Chondrocyte (in vitro differentiated cells): ENCODE measurements at regions not wholly inside any gene's neighbourhood (a gene's known extent, or its start where the extent isn't known, plus 50 kb on each side); places are given as distances from the start of the nearest gene placed in this dataset.

ENCODE experiments used
- DNase-seq: peaks from one replicate; pipeline ENCODE4 v3.0.0; 2021; ENCODE audit warnings: mixed read lengths, low spot score
- H3K27ac Mint-ChIP-seq: one replicate; pipeline ENCODE4 v1.8.0; 2021; ENCODE audit warnings: mild to moderate bottlenecking, moderate library complexity, mixed read lengths; ENCODE audit not compliant: unreplicated experiment
- H3K27me3 Mint-ChIP-seq: 2 replicates; pipeline ENCODE4 v1.8.0; 2021; ENCODE audit warnings: low read depth, mixed read lengths
- H3K36me3 Mint-ChIP-seq: 2 replicates; pipeline ENCODE4 v1.8.0; 2021; ENCODE audit warnings: low read depth, mixed read lengths
- H3K4me1 Mint-ChIP-seq: 2 replicates; pipeline ENCODE4 v1.8.0; 2021; ENCODE audit warnings: low read depth, mild to moderate bottlenecking, mixed read lengths
- H3K4me3 Mint-ChIP-seq: one replicate; pipeline ENCODE4 v1.8.0; 2021; ENCODE audit warnings: mild to moderate bottlenecking, moderate library complexity, mixed read lengths; ENCODE audit not compliant: unreplicated experiment
- H3K9me3 Mint-ChIP-seq: 2 replicates; pipeline ENCODE4 v1.8.0; 2021; ENCODE audit warnings: low read depth, mixed read lengths
- TF ChIP-seq, protein P1 (sequence below): fragments of 200-600 bp; sonication (generic); IDR thresholded peaks from 2 replicates; pipeline ENCODE4 v1.5.0; 2021; ENCODE audit warnings: antibody characterized with exemption, mild to moderate bottlenecking, moderate library complexity

DNA sequence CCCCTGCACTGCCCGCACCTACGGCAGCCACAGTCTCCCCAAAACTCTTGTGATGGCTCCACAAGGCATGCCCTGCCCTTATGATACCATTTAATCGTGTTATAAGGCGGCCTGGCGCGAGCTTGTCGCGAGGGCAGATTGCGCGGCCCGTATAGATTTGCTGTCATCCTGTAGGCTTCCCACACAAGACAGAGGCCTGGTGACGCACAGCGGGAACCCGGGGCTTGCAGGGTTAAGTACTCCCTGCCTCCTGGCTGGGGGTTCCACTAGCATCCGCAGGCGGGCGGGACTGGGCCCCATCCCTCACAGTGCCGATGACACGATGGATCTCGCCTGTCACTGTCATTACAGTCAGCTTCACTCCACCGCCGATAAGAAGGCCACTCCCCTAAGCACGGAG is 364.9 kb upstream of the IRX2 start:
- DNase-seq = no peak
- no peaks in the 10 kb centered on the region for H3K27me3 Mint-ChIP-seq
- no peaks in the 10 kb centered on the region for H3K4me1 Mint-ChIP-seq
- H3K4me3 Mint-ChIP-seq = no peak overlapping the region
- H3K27ac Mint-ChIP-seq = no peak overlapping the region
- TF ChIP-seq, protein P1, sequence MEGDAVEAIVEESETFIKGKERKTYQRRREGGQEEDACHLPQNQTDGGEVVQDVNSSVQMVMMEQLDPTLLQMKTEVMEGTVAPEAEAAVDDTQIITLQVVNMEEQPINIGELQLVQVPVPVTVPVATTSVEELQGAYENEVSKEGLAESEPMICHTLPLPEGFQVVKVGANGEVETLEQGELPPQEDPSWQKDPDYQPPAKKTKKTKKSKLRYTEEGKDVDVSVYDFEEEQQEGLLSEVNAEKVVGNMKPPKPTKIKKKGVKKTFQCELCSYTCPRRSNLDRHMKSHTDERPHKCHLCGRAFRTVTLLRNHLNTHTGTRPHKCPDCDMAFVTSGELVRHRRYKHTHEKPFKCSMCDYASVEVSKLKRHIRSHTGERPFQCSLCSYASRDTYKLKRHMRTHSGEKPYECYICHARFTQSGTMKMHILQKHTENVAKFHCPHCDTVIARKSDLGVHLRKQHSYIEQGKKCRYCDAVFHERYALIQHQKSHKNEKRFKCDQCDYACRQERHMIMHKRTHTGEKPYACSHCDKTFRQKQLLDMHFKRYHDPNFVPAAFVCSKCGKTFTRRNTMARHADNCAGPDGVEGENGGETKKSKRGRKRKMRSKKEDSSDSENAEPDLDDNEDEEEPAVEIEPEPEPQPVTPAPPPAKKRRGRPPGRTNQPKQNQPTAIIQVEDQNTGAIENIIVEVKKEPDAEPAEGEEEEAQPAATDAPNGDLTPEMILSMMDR = no peak
- H3K36me3 Mint-ChIP-seq = no peaks in the 10 kb centered on the region
- peaks cover 6% of the 10 kb centered on the region for H3K9me3 Mint-ChIP-seq

DNA sequence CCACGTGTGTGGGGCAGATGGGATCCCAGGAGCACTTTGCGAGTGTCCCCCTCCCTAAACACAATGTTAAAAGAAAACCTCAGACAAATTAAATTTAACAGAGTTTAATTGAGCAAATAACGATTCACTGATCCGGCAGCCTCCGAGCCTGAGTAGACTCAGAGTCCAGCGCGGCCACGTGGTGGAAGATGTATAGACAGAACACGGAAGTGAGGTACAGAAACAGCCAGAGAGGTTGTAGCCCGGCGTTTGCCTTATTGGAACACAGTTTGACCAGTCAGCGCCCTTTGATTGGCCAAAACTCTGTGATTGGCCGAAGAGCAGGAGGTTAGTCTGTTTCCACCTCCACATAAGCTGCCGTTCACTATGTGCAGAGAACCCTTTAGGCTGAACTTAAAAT is 363.0 kb upstream of the IRX2 start:
- DNase-seq = no peak
- Mint-ChIP-seq H3K27me3 (no peaks in the 10 kb centered on the region), H3K4me3 (no peak overlapping the region), H3K27ac (no peak overlapping the region), H3K4me1 (no peaks in the 10 kb centered on the region), H3K9me3 (peaks cover 10% of the 10 kb centered on the region), H3K36me3 (no peaks in the 10 kb centered on the region)
- TF ChIP-seq, protein P1 = no peak

DNA sequence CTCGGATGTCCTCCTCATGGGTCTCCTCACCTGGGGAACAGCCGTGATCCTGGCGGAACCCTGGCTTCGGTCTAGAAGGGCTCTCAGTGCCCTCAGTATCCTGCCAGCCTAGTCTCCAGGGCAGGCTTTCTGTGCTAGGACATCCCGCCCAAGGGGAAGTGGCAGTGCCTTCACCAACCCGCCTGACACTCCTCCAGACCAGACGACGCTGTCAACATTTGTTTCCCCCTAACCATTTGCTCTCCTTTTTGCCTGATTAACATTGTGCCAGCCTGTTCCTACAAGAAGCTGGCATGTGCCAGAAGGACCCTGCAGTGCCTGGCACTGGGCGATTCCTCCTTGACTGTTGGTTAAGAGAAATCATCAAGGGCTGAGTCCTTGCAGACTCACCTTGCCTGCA is 358.9 kb upstream of the IRX2 start:
- no peak overlapping the region for H3K27ac Mint-ChIP-seq
- H3K36me3 Mint-ChIP-seq = no peaks in the 10 kb centered on the region
- TF ChIP-seq, protein P1 = no peak
- peaks cover 7% of the 10 kb centered on the region for H3K27me3 Mint-ChIP-seq
- H3K4me1 Mint-ChIP-seq = no peaks in the 10 kb centered on the region
- peaks cover 13% of the 10 kb centered on the region for H3K9me3 Mint-ChIP-seq
- no peak for DNase-seq
- no peak overlapping the region for H3K4me3 Mint-ChIP-seq

DNA sequence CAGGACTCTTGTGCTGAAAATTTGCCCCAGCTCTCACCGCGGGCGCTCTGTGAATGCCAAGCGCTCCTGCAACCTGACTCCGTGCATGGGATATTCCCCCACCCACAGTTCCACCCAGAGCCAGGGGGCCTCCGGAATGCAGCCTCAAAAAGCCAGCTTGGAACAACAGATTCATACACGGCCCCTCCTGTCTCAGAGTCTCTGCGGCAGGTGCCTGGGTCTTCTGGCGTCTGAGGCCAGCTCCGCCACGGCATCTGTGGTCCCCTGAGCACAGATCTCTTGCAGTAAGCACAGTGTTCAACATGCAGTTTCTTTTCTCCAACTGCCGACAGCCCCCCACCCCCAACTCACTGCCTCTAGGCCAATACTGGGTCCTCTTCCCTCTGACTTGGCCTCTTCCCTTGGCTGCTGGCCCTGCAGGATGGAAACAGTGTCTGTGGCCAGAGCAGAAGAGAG is 355.7 kb upstream of the IRX2 start:
- no peak for DNase-seq
- peaks cover 11% of the 10 kb centered on the region for H3K9me3 Mint-ChIP-seq
- TF ChIP-seq, protein P1 = no peak
- no peak overlapping the region for H3K27ac Mint-ChIP-seq
- no peak overlapping the region for H3K4me3 Mint-ChIP-seq
- H3K4me1 Mint-ChIP-seq = no peaks in the 10 kb centered on the region
- H3K27me3 Mint-ChIP-seq = peaks cover 22% of the 10 kb centered on the region
- H3K36me3 Mint-ChIP-seq = no peaks in the 10 kb centered on the region

GRCh38 chr5:3105581-3105980 is 354.1 kb upstream of the IRX2 start:
- Mint-ChIP-seq H3K4me3 (no peak overlapping the region), H3K27me3 (peaks cover 22% of the 10 kb centered on the region), H3K36me3 (no peaks in the 10 kb centered on the region), H3K27ac (no peak overlapping the region), H3K4me1 (no peaks in the 10 kb centered on the region), H3K9me3 (peaks cover 11% of the 10 kb centered on the region)
- DNase-seq = no peak
- TF ChIP-seq, protein P1 = no peak
